ENCODE measurements at regions not wholly inside any gene's neighbourhood (a gene's known extent, or its start where the extent isn't known, plus 50 kb on each side); places are given as distances from the start of the nearest gene placed in this dataset.

- DNase-seq: no peak
Observed at GRCh38 chr11:79963856-79964645, 523.2 kb upstream of the TENM4 start.

- DNase-seq: no peak
Observed at GRCh38 chr11:79960461-79960860, 519.6 kb upstream of the TENM4 start.

DNA sequence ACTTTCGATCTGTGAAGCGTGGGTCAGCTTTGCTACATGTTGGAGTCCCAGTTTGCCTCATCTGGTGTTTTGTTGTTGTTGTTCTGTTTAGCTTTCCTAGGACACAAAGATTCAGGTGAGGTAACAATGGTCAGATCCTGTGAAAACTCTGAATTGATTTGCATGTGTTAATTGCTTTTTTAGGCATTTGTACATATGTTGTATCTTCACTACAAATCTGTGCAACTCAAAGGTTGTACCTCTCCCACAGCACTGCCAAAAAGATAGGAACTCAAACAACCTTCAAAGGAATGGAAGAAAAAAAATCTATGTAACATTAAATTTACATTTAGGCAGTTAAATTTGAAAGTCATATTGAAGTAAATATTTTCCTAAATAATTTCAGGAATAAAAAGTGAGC is 518.5 kb upstream of the TENM4 start:
- no peak for DNase-seq

- DNase-seq: no peak
Observed at GRCh38 chr11:79957702-79958101, 516.9 kb upstream of the TENM4 start.

DNA sequence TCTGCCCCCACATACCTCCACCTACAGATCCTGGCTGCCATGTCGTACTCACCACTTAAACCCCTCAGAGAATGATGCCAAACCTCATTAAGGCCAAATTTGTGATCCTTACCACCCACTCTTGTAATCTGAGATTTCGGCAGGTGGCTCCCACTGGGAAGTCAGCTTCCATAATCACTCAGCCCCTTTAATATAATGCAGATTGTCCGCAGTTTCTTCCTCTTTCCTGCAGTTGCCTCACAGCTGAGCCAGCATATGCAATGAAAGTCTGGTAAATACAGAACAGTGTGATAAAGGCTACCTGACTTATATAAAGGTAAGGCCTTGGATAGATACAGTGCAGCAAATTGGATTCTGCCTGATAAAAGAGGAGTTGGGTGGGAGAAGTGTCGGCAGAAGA is 515.2 kb upstream of the TENM4 start:
- DNase-seq: no peak

GRCh38 chr11:79953629-79954028 is 512.8 kb upstream of the TENM4 start:
- DNase-seq: no peak

DNA sequence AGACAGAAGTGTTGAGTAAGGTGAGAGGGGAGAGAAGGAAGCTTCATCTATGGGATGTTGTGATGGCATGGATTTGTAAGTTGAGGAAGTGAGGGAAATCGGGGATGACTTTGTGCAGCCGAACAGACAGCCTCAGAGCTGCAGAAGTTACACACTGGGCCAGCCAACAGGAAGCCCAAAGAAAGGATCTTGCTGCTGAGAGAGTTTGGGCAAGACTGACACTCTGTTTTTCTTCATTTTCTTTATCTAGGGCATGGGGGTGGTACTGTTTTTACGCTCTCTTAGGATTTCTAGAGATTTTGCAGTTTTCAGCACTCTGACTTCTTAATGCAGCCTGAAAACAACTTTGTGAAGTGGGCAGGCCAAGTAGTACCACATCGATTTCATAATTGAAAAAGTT is 509.9 kb upstream of the TENM4 start:
- no peak for DNase-seq

GRCh38 chr11:79950172-79950571 is 509.3 kb upstream of the TENM4 start:
- no peak for DNase-seq

GRCh38 chr11:79949574-79949973 is 508.7 kb upstream of the TENM4 start:
- no peak for DNase-seq

GRCh38 chr11:79942646-79943045 is 501.8 kb upstream of the TENM4 start:
- DNase-seq: no peak

DNA sequence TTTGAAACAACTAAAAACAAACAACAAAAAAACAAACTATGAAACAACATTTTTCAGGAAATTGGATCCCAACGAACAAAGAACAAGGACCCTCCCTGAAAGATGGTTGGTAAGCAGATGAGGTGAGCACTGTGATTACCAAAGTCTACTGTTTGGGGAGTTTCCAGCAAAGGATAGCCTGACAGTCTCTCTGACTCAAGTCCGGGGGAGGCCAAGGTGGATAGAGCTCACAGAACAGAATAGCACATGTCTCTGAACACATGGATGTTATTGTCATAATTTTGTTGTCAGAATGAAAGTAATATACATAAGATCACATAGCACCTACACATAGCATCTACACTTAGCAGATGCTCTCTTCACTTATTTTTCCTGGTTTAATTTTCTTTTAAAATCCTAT is 501.3 kb upstream of the TENM4 start:
- DNase-seq: no peak

DNA sequence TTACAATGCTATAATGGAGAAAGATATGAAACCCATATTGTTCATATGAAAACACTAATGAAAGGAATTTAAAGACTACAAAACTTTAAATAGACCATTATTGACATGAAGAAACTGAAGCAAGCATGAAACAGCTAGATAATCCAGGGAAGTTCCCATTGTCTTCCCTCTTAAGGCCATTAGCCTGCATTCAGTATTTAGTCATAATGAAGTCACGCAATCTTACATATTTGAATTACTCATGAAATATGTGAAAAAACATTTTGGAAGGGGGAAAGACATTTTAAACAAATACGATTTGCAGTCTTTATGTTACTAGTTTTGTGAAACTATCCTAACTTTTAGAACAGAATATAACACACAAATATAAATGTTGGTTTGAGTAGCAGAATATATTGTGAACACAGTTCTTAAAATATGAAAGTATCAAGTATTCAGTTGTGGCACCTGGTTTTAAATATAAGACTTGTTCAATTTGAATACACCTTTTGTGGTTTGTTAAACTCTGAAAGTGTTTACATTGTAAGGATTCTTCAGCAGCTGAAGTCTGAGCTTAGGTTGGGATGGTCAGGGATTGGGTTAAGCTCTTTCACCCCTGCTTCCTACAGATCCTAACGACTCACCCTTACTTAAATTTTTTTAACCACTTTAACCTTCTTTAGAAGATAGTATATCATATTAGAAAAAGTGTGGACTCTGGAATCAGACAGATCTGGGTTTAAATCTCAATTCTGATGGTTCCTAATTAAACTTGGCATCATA is 500.3 kb upstream of the TENM4 start:
- no peak for DNase-seq

GRCh38 chr11:79940165-79940564 is 499.3 kb upstream of the TENM4 start:
- no peak for DNase-seq

- DNase-seq: no peak
Observed at GRCh38 chr11:79939111-79939510, 498.3 kb upstream of the TENM4 start.

GRCh38 chr11:79937676-79938334 is 497.0 kb upstream of the TENM4 start:
- no peak for DNase-seq

- no peak for DNase-seq
Observed at GRCh38 chr11:79932612-79933011, 491.8 kb upstream of the TENM4 start.

GRCh38 chr11:79931692-79932091 is 490.9 kb upstream of the TENM4 start:
- no peak for DNase-seq

DNA sequence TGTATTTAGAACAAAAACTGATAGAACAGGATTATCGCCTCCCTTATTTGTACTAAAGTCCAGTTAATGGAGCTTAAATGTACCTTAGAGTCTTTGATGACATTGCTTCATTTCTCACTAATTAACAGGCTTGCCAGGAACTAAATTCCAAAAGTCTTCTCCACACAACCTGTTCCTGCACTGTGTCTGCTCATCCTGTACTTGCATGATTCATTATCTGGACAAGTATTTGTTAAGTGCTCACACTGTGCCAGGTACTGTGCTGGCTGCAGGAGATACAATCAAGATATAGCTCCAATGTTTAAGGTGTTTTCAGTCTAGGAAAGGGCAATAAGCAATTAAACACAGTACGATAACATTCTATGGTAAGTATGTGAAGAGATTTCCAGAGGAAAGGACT is 485.9 kb upstream of the TENM4 start:
- no peak for DNase-seq

- no peak for DNase-seq
Observed at GRCh38 chr11:79925570-79925969, 484.7 kb upstream of the TENM4 start.

- DNase-seq: no peak
Observed at GRCh38 chr11:79922641-79923040, 481.8 kb upstream of the TENM4 start.

DNA sequence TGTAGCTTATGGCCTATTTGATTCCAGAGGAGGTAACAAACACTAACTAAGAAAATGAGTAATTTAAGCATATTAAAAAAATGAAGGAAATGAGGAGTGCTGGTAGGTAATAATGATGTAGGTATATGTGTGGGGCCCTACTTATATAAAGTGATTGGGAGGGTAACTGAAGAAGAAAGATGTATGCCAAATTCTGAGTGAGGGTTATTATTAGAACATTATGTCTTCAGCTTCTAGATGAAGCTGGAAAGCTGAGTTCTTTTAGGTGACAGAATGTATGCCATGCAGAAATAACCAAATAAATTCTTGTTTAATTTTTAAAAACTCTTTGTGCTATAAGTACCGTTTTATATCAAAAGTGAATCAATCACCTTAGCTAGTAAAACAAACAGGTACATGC is 479.6 kb upstream of the TENM4 start:
- DNase-seq: no peak

DNA sequence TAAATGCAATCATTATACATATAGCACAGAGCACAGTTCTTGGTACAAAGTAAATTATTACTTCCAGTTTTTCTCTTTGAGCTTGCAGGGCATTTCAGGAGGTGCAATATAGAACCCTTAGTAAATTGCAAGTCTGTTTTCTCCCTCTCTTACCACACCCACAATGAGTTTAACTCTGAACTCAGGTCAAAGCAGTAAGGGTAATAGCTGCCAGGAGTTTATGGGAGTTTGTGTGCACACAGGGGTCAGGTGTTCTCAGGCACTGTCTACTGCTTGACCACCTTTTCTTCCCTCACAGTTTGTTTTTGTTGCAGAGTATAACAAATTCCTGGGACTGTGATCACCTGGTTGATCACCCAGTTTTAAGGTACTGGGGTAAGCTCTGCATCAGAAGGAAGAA is 478.5 kb upstream of the TENM4 start:
- DNase-seq: no peak

- DNase-seq: no peak
Observed at GRCh38 chr11:79918846-79919245, 478.0 kb upstream of the TENM4 start.

- DNase-seq: no peak
Observed at GRCh38 chr11:79906164-79906563, 465.3 kb upstream of the TENM4 start.
